Skeletal muscle tissue (tissue), 3 donors: ENCODE measurements at regions not wholly inside any gene's neighbourhood (a gene's known extent, or its start where the extent isn't known, plus 50 kb on each side); places are given as distances from the start of the nearest gene placed in this dataset.

Experiments
- H3K27ac ChIP-seq: one replicate; pipeline ENCODE4 v1.7.0; 2013; ENCODE audit warnings: mild to moderate bottlenecking, low read depth, low read length, inconsistent platforms
- H3K27me3 ChIP-seq, 3 donors: one replicate each; pipeline ENCODE4 v1.7.0; 2013; ENCODE audit warnings: low read length in 3 of 3; ENCODE audit not compliant: control insufficient read depth in 3 of 3, insufficient read depth in 3 of 3
- H3K36me3 ChIP-seq, 3 donors: one replicate each; pipeline ENCODE4 v1.7.0; 2013; ENCODE audit warnings: low read length in 3 of 3; ENCODE audit not compliant: control insufficient read depth in 3 of 3, insufficient read depth in 3 of 3
- H3K4me1 ChIP-seq, 3 donors: one replicate each; pipeline ENCODE4 v1.7.0; 2013; ENCODE audit warnings: low read length in 3 of 3, mild to moderate bottlenecking in 3 of 3; ENCODE audit not compliant: control insufficient read depth in 3 of 3, insufficient read depth in 3 of 3
- H3K4me3 ChIP-seq, 3 donors: one replicate each; pipeline ENCODE4 v1.7.0; 2013; ENCODE audit warnings: low read length in 3 of 3
- H3K9ac ChIP-seq, 3 donors: one replicate each; pipeline ENCODE4 v1.7.0; 2013; ENCODE audit warnings: low read length in 3 of 3, mild to moderate bottlenecking in 3 of 3, moderate library complexity in 2 of 3, low read depth in 1 of 3
- H3K9me3 ChIP-seq, 3 donors: one replicate each; pipeline ENCODE4 v1.7.0; 2013; ENCODE audit warnings: low read length in 3 of 3; ENCODE audit not compliant: control insufficient read depth in 3 of 3
- donor health status: Osteomylitis.

- Histone ChIP-seq H3K9me3 (no peaks in the 10 kb centered on the region), H3K27me3 (peaks cover 0 to 7% (median 0%) of the 10 kb centered on the region in 3 donors), H3K4me3 (no peak overlapping the region), H3K27ac (no peak overlapping the region), H3K9ac (no peak overlapping the region), H3K36me3 (no peaks in the 10 kb centered on the region), H3K4me1 (no peaks in the 10 kb centered on the region)
These were observed 318.4 kb downstream of the HAPSTR1 start for GRCh38 chr16:9409560-9410493.

GRCh38 chr16:9411426-9411825, 320.0 kb downstream of the HAPSTR1 start:
- H3K27me3 ChIP-seq: peaks cover 0 to 7% (median 0%) of the 10 kb centered on the region in 3 donors
- no peaks in the 10 kb centered on the region for H3K9me3 ChIP-seq
- no peak overlapping the region for H3K27ac ChIP-seq
- no peaks in the 10 kb centered on the region for H3K4me1 ChIP-seq
- no peaks in the 10 kb centered on the region for H3K36me3 ChIP-seq
- no peak overlapping the region for H3K9ac ChIP-seq
- no peak overlapping the region for H3K4me3 ChIP-seq

- H3K27me3 ChIP-seq: peaks cover 0 to 7% (median 0%) of the 10 kb centered on the region in 3 donors
- H3K9me3 ChIP-seq: peaks cover 0 to 2% (median 0%) of the 10 kb centered on the region in 3 donors
- H3K9ac ChIP-seq: no peak overlapping the region
- no peaks in the 10 kb centered on the region for H3K4me1 ChIP-seq
- H3K4me3 ChIP-seq: no peak overlapping the region
- H3K36me3 ChIP-seq: no peaks in the 10 kb centered on the region
- no peak overlapping the region for H3K27ac ChIP-seq
These were observed 320.8 kb downstream of the HAPSTR1 start for GRCh38 chr16:9412031-9412914.

- H3K4me3 ChIP-seq: no peak overlapping the region
- H3K27me3 ChIP-seq: peaks cover 0 to 3% (median 0%) of the 10 kb centered on the region in 3 donors
- no peak overlapping the region for H3K9ac ChIP-seq
- H3K4me1 ChIP-seq: no peaks in the 10 kb centered on the region
- no peak overlapping the region for H3K27ac ChIP-seq
- no peaks in the 10 kb centered on the region for H3K36me3 ChIP-seq
- H3K9me3 ChIP-seq: peaks cover 0 to 2% (median 0%) of the 10 kb centered on the region in 3 donors
These were observed 321.4 kb downstream of the HAPSTR1 start for GRCh38 chr16:9412915-9413264.

- Histone ChIP-seq H3K27ac (no peak overlapping the region), H3K36me3 (no peaks in the 10 kb centered on the region), H3K9ac (no peak overlapping the region), H3K4me3 (no peak overlapping the region), H3K27me3 (no peaks in the 10 kb centered on the region), H3K9me3 (peaks cover 0 to 2% (median 0%) of the 10 kb centered on the region in 3 donors), H3K4me1 (no peaks in the 10 kb centered on the region)
These were observed 324.1 kb downstream of the HAPSTR1 start for GRCh38 chr16:9415545-9415944.

- no peak overlapping the region for H3K9ac ChIP-seq
- no peak overlapping the region for H3K27ac ChIP-seq
- no peaks in the 10 kb centered on the region for H3K36me3 ChIP-seq
- no peaks in the 10 kb centered on the region for H3K4me1 ChIP-seq
- H3K27me3 ChIP-seq: no peaks in the 10 kb centered on the region
- H3K9me3 ChIP-seq: peaks cover 0 to 2% (median 2%) of the 10 kb centered on the region in 3 donors
- H3K4me3 ChIP-seq: no peak overlapping the region
These were observed 326.5 kb downstream of the HAPSTR1 start for GRCh38 chr16:9417898-9418297.

GRCh38 chr16:9419161-9419560, 327.7 kb downstream of the HAPSTR1 start:
- no peaks in the 10 kb centered on the region for H3K4me1 ChIP-seq
- no peak overlapping the region for H3K4me3 ChIP-seq
- H3K9ac ChIP-seq: no peak overlapping the region
- H3K27ac ChIP-seq: no peak overlapping the region
- no peaks in the 10 kb centered on the region for H3K36me3 ChIP-seq
- H3K27me3 ChIP-seq: no peaks in the 10 kb centered on the region
- H3K9me3 ChIP-seq: peaks cover 0 to 2% (median 2%) of the 10 kb centered on the region in 3 donors

GRCh38 chr16:9422762-9423513, 331.5 kb downstream of the HAPSTR1 start:
- H3K27ac ChIP-seq: no peak overlapping the region
- H3K4me3 ChIP-seq: no peak overlapping the region
- no peaks in the 10 kb centered on the region for H3K4me1 ChIP-seq
- no peak overlapping the region for H3K9ac ChIP-seq
- peaks cover 0 to 2% (median 0%) of the 10 kb centered on the region in 3 donors for H3K9me3 ChIP-seq
- H3K27me3 ChIP-seq: no peaks in the 10 kb centered on the region
- no peaks in the 10 kb centered on the region for H3K36me3 ChIP-seq

GRCh38 chr16:9425236-9425635, 333.8 kb downstream of the HAPSTR1 start:
- Histone ChIP-seq H3K36me3 (no peaks in the 10 kb centered on the region), H3K9me3 (peaks cover 0 to 2% (median 0%) of the 10 kb centered on the region in 3 donors), H3K27ac (no peak overlapping the region)

More at GRCh38 chr16:9425236-9425635, 333.8 kb downstream of the HAPSTR1 start:
- no peaks in the 10 kb centered on the region for H3K27me3 ChIP-seq
- H3K9ac ChIP-seq: no peak overlapping the region
- no peaks in the 10 kb centered on the region for H3K4me1 ChIP-seq
- H3K4me3 ChIP-seq: no peak overlapping the region
